ENCODE measurements at regions not wholly inside any gene's neighbourhood (a gene's known extent, or its start where the extent isn't known, plus 50 kb on each side); places are given as distances from the start of the nearest gene placed in this dataset.

DNA sequence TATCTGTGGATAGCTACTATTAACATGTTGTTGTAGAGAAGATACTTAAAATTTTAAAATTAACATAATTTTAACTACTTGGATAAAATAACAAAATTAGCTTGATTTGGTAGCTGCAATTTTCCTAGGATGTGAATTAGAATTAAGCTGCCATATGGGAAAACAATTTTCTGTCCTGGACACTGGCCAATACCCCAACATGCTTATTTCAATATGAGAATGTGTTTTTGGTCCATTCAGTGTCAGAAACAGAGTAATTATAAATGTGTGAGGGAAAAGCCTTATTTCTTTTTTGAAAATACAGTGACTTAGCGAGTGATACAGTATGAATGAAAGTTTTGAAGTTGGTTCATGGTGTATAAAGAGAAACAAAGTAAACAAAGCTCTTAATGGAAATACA is 948.3 kb upstream of the GYPC start:
- no peaks in the 10 kb centered on the region for H3K27me3 ChIP-seq (ENCODE audit: insufficient read depth, low read length)

DNA sequence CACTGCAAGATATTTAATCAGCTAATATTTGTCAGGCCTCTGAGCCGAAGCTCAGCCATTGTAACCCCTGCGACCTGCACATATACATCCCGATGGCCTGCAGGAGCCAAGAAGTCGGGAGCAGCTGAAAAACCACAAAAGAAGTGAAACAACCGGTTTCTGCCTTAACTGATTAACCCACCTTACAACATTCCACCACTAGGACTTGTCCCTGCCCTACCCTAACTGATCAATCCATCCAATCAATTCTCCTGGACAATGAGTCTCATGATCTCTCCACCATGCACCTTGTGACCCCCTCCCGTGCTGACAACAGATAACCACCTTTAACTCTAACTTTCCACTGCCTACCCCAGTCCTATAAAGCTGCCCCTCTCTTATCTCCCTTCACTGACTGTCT is 945.4 kb upstream of the GYPC start:
- no peak overlapping the region for H3K27ac ChIP-seq (ENCODE audit: low read depth, low read length)
- H3K9me3 ChIP-seq (ENCODE audit: insufficient read depth, low read depth, low read length): no peaks in the 10 kb centered on the region
- H3K4me3 ChIP-seq (ENCODE audit: low read length): no peak overlapping the region
- WGBS: 84% methylated on average over 6 of the region's 6 CpGs
- no peaks in the 10 kb centered on the region for H3K27me3 ChIP-seq (ENCODE audit: insufficient read depth, low read length)
- no peak overlapping the region for H3K9ac ChIP-seq (ENCODE audit: low read depth, low read length)
- no peaks in the 10 kb centered on the region for H3K36me3 ChIP-seq (ENCODE audit: insufficient read depth, low read length)
- no peaks in the 10 kb centered on the region for H3K4me1 ChIP-seq (ENCODE audit: insufficient read depth, low read length)

More for the DNA sequence above, 948.3 kb upstream of the GYPC start:
- no peak overlapping the region for H3K27ac ChIP-seq (ENCODE audit: low read depth, low read length)
- no peaks in the 10 kb centered on the region for H3K4me1 ChIP-seq (ENCODE audit: insufficient read depth, low read length)
- WGBS: 100% methylated on average over 1 of the region's 1 CpG
- no peaks in the 10 kb centered on the region for H3K9me3 ChIP-seq (ENCODE audit: insufficient read depth, low read depth, low read length)
- H3K9ac ChIP-seq (ENCODE audit: low read depth, low read length): no peak overlapping the region
- no peaks in the 10 kb centered on the region for H3K36me3 ChIP-seq (ENCODE audit: insufficient read depth, low read length)
- no peak overlapping the region for H3K4me3 ChIP-seq (ENCODE audit: low read length)

DNA sequence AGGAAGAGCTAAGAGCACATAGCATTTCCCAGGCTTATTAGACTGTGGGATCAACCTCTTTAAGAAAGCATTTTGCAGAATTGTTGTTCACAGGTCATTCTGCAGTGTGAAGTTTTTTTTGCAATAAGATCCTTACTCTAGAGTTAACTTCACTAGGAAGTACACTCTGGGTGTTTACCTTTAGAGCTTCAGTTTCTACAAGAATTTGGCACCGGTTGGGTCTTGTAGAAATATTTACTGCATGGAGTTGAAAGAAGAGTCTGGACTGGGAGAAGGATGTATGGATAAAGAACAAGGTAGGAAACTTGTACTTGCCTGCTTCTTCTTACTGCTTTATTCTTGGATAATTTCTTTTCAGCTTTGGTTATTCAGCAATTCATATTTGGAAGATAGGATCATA is 944.9 kb upstream of the GYPC start:
- no peak overlapping the region for H3K9ac ChIP-seq (ENCODE audit: low read depth, low read length)
- H3K27ac ChIP-seq (ENCODE audit: low read depth, low read length): no peak overlapping the region
- no peaks in the 10 kb centered on the region for H3K9me3 ChIP-seq (ENCODE audit: insufficient read depth, low read depth, low read length)
- H3K4me3 ChIP-seq (ENCODE audit: low read length): no peak overlapping the region
- no peaks in the 10 kb centered on the region for H3K27me3 ChIP-seq (ENCODE audit: insufficient read depth, low read length)
- 97% methylated on average over 1 of the region's 1 CpG for WGBS
- no peaks in the 10 kb centered on the region for H3K4me1 ChIP-seq (ENCODE audit: insufficient read depth, low read length)
- no peaks in the 10 kb centered on the region for H3K36me3 ChIP-seq (ENCODE audit: insufficient read depth, low read length)

DNA sequence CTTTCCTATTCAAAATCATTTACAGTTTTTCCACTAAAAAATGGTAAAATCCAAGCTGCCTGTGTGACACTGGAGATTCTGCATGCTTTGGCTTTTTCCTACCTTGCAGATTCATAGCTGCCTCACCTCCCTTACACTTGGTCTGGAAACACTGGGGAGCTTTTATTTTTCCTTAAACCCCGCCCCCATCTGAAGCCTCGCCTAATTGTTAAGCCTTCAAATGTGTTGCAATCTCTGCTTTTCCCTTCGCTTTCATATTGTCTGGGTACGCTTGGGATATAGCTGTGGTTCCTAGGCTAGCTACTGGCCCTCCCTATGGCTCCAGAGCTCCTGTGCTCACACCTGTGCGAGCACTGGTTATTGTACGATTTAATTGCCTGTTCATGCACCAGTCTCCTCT is 942.4 kb upstream of the GYPC start:
- Histone ChIP-seq H3K27ac (ENCODE audit: low read depth, low read length) (no peak overlapping the region), H3K9ac (ENCODE audit: low read depth, low read length) (no peak overlapping the region), H3K9me3 (ENCODE audit: insufficient read depth, low read depth, low read length) (no peaks in the 10 kb centered on the region), H3K4me1 (ENCODE audit: insufficient read depth, low read length) (no peaks in the 10 kb centered on the region), H3K4me3 (ENCODE audit: low read length) (no peak overlapping the region), H3K36me3 (ENCODE audit: insufficient read depth, low read length) (no peaks in the 10 kb centered on the region), H3K27me3 (ENCODE audit: insufficient read depth, low read length) (no peaks in the 10 kb centered on the region)
- WGBS: 94% methylated on average over 6 of the region's 6 CpGs

DNA sequence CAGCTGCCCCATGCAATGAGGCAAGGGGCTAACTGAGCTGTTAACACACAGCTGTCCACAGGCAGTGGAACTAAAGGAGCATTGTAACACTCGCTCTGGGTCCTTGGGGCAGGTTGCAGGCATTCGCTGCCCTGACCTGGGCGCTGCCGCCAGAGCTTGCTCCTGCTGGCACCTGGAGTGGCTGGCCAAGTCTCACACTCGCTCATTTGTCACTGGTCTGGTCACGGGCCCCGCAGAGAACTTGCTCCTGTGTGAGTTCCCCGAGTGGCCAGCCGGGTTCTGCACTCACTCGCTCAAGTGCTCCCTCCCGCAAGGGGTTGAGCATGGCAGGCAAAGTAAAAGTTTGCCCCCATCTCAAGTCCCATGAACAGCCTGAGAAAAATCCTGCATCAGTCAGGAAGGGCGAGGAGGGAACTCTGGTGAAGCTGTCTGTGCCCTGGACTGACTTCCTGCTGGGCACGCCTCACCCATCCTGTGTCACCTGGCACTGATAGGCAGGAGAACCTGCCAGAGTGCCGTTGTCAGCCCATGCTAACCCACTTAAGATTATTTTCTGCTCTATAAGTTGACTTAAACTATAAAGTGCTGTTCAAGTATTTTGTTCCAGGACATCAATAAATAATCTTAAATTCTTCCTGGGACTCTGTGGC is 934.8 kb upstream of the GYPC start:
- 94% methylated on average over 14 of the region's 14 CpGs for WGBS
- Histone ChIP-seq H3K27me3 (ENCODE audit: insufficient read depth, low read length) (no peaks in the 10 kb centered on the region), H3K27ac (ENCODE audit: low read depth, low read length) (no peak overlapping the region), H3K4me3 (ENCODE audit: low read length) (no peak overlapping the region), H3K36me3 (ENCODE audit: insufficient read depth, low read length) (no peaks in the 10 kb centered on the region), H3K9ac (ENCODE audit: low read depth, low read length) (no peak overlapping the region), H3K4me1 (ENCODE audit: insufficient read depth, low read length) (no peaks in the 10 kb centered on the region), H3K9me3 (ENCODE audit: insufficient read depth, low read depth, low read length) (no peaks in the 10 kb centered on the region)

DNA sequence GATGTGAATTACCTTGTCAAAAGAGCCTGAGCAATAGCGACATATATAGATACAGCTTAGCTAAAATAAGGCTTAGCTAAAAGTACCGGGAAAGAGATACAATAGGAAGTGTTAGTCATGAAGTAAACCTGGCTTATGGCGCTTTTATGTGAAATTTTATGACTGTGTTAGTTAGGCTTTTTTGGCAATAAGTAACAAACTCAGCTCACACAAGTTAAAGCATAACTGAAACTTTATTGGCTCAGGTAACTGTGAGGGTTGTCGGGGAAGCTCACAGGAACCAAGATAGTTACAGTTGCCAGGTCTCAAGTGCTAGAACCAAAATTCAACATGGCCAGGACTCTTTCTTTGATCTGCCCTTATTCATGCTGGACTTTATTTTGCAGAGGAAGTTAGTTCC is 925.0 kb upstream of the GYPC start:
- Histone ChIP-seq H3K36me3 (ENCODE audit: insufficient read depth, low read length) (no peaks in the 10 kb centered on the region), H3K4me1 (ENCODE audit: insufficient read depth, low read length) (no peaks in the 10 kb centered on the region), H3K4me3 (ENCODE audit: low read length) (no peak overlapping the region), H3K27ac (ENCODE audit: low read depth, low read length) (no peak overlapping the region), H3K9ac (ENCODE audit: low read depth, low read length) (no peak overlapping the region), H3K27me3 (ENCODE audit: insufficient read depth, low read length) (no peaks in the 10 kb centered on the region), H3K9me3 (ENCODE audit: insufficient read depth, low read depth, low read length) (no peaks in the 10 kb centered on the region; the same call in 1 of the 2 replicates)
- WGBS: 92% methylated on average over 4 of the region's 4 CpGs

DNA sequence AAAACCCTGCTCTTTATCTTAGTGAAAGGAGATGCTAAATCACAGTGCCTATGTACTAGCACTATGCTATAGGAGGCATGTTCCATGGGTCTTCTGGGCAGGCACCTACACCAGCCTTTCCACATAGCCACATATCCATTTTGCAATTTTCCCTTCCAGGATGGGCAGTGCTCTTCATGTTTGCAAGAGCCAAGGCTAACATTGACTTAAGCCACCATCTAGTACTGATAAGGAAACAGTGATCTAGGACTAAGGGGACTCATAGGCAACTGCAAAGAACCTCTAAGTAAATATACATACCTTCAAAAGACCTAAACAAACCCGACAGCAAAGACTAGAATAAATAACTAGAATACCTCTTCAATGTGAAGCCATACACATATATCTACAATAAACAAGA is 919.7 kb upstream of the GYPC start:
- Histone ChIP-seq H3K27me3 (ENCODE audit: insufficient read depth, low read length) (no peaks in the 10 kb centered on the region), H3K36me3 (ENCODE audit: insufficient read depth, low read length) (no peaks in the 10 kb centered on the region), H3K9me3 (ENCODE audit: insufficient read depth, low read depth, low read length) (peaks cover 6% of the 10 kb centered on the region; the same call in 1 of the 2 replicates), H3K4me3 (ENCODE audit: low read length) (no peak overlapping the region), H3K9ac (ENCODE audit: low read depth, low read length) (no peak overlapping the region), H3K4me1 (ENCODE audit: insufficient read depth, low read length) (no peaks in the 10 kb centered on the region), H3K27ac (ENCODE audit: low read depth, low read length) (no peak overlapping the region)
- 96% methylated on average over 1 of the region's 1 CpG for WGBS

DNA sequence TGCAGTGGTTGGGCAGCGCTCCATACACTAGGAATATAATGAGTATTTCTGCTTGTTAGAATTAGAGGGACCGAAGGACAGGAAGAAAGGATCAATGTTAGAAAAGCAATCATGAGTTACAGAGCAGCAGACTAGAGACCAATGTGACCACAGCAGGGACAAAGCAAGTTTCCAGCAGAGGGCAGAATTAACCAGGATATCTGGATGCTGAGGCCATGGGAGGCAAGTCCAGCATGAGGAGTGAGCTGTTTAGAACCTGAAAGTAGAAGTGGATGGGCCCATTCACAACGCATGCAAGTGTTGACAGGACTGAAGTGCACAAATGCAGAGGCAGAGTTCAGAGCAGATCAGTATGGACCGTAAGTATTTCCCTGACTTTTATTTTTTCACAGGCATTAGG is 910.4 kb upstream of the GYPC start:
- 64% methylated on average over 4 of the region's 4 CpGs for WGBS
- H3K36me3 ChIP-seq (ENCODE audit: insufficient read depth, low read length): no peaks in the 10 kb centered on the region
- H3K4me1 ChIP-seq (ENCODE audit: insufficient read depth, low read length): peaks cover 13% of the 10 kb centered on the region; the same call in 1 of the 2 replicates
- no peak overlapping the region for H3K9ac ChIP-seq (ENCODE audit: low read depth, low read length)
- H3K4me3 ChIP-seq (ENCODE audit: low read length): no peak overlapping the region
- H3K9me3 ChIP-seq (ENCODE audit: insufficient read depth, low read depth, low read length): no peaks in the 10 kb centered on the region
- no peak overlapping the region for H3K27ac ChIP-seq (ENCODE audit: low read depth, low read length)
- H3K27me3 ChIP-seq (ENCODE audit: insufficient read depth, low read length): no peaks in the 10 kb centered on the region

DNA sequence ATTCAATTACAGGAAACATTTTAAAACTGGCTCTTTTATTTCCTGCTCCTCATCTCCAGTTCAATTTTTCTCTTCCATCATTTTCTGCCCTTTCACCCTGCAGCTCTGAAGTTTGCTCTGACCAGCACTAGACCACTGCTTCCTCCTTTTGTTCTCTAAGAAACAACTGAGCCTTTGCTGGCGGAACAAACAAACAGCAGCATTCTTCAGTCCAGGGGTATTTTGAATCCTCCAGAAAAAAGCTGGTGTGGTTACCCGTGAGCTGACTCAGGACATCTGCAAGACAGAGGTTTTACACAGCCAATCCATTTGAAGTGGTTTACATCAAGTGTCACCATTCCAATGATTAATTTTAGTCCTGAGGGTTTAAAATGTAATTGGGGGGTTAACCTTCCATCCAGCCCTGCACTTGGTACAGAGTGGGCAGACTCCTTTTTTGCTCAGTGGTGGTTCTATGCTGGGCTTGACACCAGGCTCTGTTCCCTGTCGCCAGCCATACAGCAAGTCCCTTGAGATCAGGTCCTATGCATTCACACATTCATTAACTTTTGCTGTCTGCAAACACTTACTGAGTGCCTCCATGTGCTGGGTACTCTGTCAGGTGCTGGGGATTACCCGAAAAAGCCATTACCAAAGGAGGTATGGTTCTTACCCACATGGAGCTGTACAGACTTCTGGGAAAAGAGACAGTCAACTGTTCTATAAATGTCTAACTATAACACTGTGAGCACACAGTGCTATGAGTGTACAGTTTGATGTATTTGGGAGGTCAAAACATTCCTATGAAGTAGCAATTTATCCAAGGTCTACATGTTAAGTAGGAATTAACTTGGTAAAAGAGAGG is 909.4 kb upstream of the GYPC start:
- H3K4me1 ChIP-seq (ENCODE audit: insufficient read depth, low read length): peaks cover 13% of the 10 kb centered on the region; the same call in 1 of the 2 replicates
- H3K36me3 ChIP-seq (ENCODE audit: insufficient read depth, low read length): no peaks in the 10 kb centered on the region
- no peaks in the 10 kb centered on the region for H3K27me3 ChIP-seq (ENCODE audit: insufficient read depth, low read length)
- no peak overlapping the region for H3K27ac ChIP-seq (ENCODE audit: low read depth, low read length)
- no peak overlapping the region for H3K9ac ChIP-seq (ENCODE audit: low read depth, low read length)
- no peak overlapping the region for H3K4me3 ChIP-seq (ENCODE audit: low read length)
- 85% methylated on average over 4 of the region's 4 CpGs for WGBS
- H3K9me3 ChIP-seq (ENCODE audit: insufficient read depth, low read depth, low read length): no peaks in the 10 kb centered on the region

DNA sequence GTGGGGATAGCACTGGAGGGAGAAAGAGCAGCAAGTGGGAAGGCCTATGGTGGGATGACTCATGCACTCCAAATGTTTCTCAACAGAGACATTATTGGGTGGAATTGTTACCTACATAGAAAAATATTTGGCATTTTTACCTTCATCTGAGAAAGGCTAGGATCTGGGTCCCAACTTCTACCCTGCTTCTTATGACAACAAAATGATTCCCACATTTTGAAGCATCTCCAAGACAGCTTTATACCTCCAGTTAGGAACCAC is 908.9 kb upstream of the GYPC start:
- Histone ChIP-seq H3K27me3 (ENCODE audit: insufficient read depth, low read length) (no peaks in the 10 kb centered on the region), H3K9ac (ENCODE audit: low read depth, low read length) (no peak overlapping the region), H3K9me3 (ENCODE audit: insufficient read depth, low read depth, low read length) (no peaks in the 10 kb centered on the region), H3K4me1 (ENCODE audit: insufficient read depth, low read length) (peaks cover 13% of the 10 kb centered on the region; the same call in 1 of the 2 replicates), H3K4me3 (ENCODE audit: low read length) (no peak overlapping the region), H3K27ac (ENCODE audit: low read depth, low read length) (no peak overlapping the region), H3K36me3 (ENCODE audit: insufficient read depth, low read length) (no peaks in the 10 kb centered on the region)

DNA sequence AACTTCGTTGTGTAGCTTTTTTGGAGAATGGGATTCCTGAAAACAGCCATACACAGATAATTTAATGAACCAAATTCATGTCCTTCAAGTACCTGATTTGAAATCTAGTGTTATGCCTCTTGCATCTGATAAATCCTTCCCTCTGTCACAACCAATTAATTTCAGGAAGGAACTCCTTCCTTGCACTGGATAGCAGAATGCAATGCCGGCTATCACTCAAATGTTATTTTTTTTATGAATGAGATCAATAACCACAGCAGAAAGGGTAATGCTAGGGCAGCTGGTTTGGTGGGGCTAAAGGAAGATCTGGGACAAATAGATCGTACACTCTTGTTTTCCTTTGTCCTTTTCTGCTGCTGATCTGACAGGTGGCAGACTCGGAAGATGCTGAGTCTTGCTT is 899.5 kb upstream of the GYPC start:
- Histone ChIP-seq H3K27me3 (ENCODE audit: insufficient read depth, low read length) (no peaks in the 10 kb centered on the region), H3K27ac (ENCODE audit: low read depth, low read length) (no peak overlapping the region), H3K9me3 (ENCODE audit: insufficient read depth, low read depth, low read length) (no peaks in the 10 kb centered on the region), H3K4me3 (ENCODE audit: low read length) (no peak overlapping the region), H3K4me1 (ENCODE audit: insufficient read depth, low read length) (no peaks in the 10 kb centered on the region), H3K9ac (ENCODE audit: low read depth, low read length) (no peak overlapping the region), H3K36me3 (ENCODE audit: insufficient read depth, low read length) (no peaks in the 10 kb centered on the region)
- WGBS: 88% methylated on average over 4 of the region's 4 CpGs
